ENCODE measurements at regions not wholly inside any gene's neighbourhood (a gene's known extent, or its start where the extent isn't known, plus 50 kb on each side); places are given as distances from the start of the nearest gene placed in this dataset.
"Not testable (repeated sequence)": the region's sequence is repeated elsewhere in the genome, so short reads cannot be mapped to it uniquely, and the experiment has no call there.

DNA sequence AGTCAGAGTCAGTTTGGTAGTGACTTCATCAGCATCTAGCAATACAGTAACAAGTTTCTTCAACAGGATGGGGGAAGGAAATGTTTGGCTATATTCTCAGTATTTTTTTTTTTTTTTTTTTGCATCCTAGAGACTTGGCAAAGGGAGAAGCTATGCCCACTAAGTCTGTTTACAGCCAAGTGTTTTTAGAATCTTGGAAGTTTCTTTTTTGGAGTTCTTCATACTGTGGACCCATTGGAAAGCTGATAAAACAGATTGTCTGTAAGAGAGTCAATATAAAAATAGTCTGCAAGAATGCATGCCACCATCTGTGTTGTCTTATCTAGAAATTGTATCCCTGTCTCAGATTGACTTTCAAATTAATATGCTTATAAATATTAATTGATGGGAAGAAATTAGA lies 171.2 kb downstream of the ADCYAP1 start:
- intact Hi-C loops (cut with DNase I), result no loop called here
- TF ChIP-seq POLR2A (IDR thresholded peaks at IDR 0.05), result no peak
- TF ChIP-seq, protein P1, sequence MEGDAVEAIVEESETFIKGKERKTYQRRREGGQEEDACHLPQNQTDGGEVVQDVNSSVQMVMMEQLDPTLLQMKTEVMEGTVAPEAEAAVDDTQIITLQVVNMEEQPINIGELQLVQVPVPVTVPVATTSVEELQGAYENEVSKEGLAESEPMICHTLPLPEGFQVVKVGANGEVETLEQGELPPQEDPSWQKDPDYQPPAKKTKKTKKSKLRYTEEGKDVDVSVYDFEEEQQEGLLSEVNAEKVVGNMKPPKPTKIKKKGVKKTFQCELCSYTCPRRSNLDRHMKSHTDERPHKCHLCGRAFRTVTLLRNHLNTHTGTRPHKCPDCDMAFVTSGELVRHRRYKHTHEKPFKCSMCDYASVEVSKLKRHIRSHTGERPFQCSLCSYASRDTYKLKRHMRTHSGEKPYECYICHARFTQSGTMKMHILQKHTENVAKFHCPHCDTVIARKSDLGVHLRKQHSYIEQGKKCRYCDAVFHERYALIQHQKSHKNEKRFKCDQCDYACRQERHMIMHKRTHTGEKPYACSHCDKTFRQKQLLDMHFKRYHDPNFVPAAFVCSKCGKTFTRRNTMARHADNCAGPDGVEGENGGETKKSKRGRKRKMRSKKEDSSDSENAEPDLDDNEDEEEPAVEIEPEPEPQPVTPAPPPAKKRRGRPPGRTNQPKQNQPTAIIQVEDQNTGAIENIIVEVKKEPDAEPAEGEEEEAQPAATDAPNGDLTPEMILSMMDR (IDR thresholded peaks at IDR 0.05), result no peak
- Histone ChIP-seq H3K4me3 (no peak overlapping the region), H3K9me3 (no peaks in the 10 kb centered on the region), H3K4me1 (no peaks in the 10 kb centered on the region), H3K36me3 (no peaks in the 10 kb centered on the region), H3K27ac (no peak overlapping the region), H3K27me3 (no peaks in the 10 kb centered on the region)
- no peak for DNase-seq

DNA sequence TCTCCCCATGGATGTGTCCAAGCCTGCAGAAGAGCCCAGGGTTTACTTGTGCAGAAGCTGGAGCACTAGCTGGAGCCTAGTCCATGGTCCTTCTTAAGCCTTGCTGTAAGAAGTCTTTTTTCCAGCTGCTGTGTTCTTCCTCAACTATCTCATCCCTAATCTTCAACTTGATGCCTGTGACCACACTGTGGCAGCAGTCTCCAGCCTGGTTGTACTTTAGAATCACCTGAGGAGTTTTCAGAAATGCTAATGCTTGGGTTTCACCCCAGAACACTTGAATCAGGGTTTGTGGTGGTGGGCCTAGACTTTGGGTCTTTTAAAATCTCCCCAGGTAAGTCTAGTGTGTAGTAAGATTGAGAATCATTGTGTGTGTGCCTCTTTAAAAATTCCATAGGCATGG lies 173.6 kb downstream of the ADCYAP1 start:
- H3K27me3 ChIP-seq, result no peaks in the 10 kb centered on the region
- no peak overlapping the region for H3K27ac ChIP-seq
- H3K36me3 ChIP-seq, result no peaks in the 10 kb centered on the region
- no peaks in the 10 kb centered on the region for H3K9me3 ChIP-seq
- H3K4me1 ChIP-seq, result no peaks in the 10 kb centered on the region
- intact Hi-C loops (cut with DNase I), result no loop called here
- H3K4me3 ChIP-seq, result no peak overlapping the region
- TF ChIP-seq, protein P1 (IDR thresholded peaks at IDR 0.05), result no peak
- TF ChIP-seq POLR2A (IDR thresholded peaks at IDR 0.05), result no peak
- DNase-seq, result no peak

DNA sequence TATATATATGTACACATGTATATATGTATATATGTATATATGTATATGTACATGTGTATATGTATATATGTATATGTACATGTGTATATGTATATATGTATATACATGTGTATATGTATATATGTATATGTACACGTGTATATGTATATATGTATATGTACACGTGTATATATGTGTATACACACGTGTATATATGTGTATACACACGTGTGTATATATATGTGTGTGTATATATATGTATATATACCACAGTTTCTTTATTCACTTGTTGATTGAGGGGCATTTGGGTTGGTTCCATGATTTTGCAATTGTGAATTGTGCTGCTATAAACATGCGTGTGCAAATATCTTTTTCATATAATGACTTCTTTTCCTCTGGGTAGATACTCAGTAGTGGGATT lies 179.0 kb downstream of the ADCYAP1 start:
- H3K27me3 ChIP-seq; H3K9me3 ChIP-seq; H3K4me3 ChIP-seq; DNase-seq; H3K27ac ChIP-seq; H3K4me1 ChIP-seq; intact Hi-C loops (cut with DNase I); H3K36me3 ChIP-seq: not testable (repeated sequence)
- WGBS, 2 donors, result 54 to 65% methylated on average over 5 of the region's 5 CpGs

DNA sequence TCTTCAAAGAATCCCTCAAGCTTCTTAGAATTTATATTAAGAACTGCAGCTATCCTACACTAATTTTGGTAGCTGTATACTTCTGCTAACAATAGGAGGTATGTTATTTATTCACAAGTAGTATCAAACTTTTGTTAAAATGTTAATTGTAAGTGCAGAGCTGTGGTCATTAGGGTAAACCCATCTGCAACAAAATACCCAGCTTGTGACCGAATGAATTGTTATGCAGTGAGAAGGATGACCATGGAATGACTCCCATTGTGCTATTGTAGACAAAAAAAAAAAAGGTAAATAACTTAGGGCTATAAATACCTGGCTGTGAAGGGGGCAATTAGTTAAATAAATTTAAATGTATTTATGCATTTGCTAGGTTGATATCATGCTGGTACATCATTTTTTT lies 186.1 kb downstream of the ADCYAP1 start:
- Histone ChIP-seq H3K4me1 (no peaks in the 10 kb centered on the region), H3K27me3 (no peaks in the 10 kb centered on the region), H3K27ac (no peak overlapping the region), H3K9me3 (peaks cover 0 to 14% (median 3%) of the 10 kb centered on the region in 3 donors), H3K36me3 (no peaks in the 10 kb centered on the region), H3K4me3 (no peak overlapping the region)
- no peak for DNase-seq
- WGBS, 2 donors, result 50 to 56% methylated on average over 1 of the region's 1 CpG
- TF ChIP-seq POLR2A (IDR thresholded peaks at IDR 0.05), result no peak
- TF ChIP-seq, protein P1 (IDR thresholded peaks at IDR 0.05), result no peak
- intact Hi-C loops (cut with DNase I), result no loop called here

DNA sequence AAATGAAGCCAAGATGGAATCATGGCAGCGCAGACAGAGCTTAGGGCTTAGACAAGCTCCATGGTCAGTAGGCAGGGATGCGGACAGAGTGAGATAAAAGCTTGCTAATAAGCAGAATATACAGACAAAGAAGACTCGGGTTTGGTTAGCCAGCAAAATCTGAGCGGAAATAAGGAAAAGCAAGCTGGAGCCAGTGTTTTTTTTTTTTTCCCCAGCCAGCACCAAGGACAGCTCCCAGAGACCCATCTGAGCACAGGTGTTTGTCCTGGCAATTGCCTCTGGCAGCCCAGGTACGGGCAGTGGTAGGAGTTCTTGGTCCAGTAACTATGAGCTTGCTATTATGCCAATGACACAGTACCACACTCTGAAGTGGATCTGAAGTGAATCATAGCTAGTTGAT lies 187.6 kb downstream of the ADCYAP1 start:
- Histone ChIP-seq H3K27ac (no peak overlapping the region), H3K4me3 (no peak overlapping the region), H3K9me3 (peaks cover 0 to 14% (median 3%) of the 10 kb centered on the region in 3 donors), H3K4me1 (no peaks in the 10 kb centered on the region), H3K27me3 (no peaks in the 10 kb centered on the region), H3K36me3 (no peaks in the 10 kb centered on the region)
- 59 to 63% methylated on average over 5 of the region's 5 CpGs for WGBS, 2 donors
- intact Hi-C loops (cut with DNase I), result no loop called here
- DNase-seq, result no peak
- no peak for TF ChIP-seq POLR2A (IDR thresholded peaks at IDR 0.05)
- TF ChIP-seq, protein P1 (IDR thresholded peaks at IDR 0.05), result no peak

DNA sequence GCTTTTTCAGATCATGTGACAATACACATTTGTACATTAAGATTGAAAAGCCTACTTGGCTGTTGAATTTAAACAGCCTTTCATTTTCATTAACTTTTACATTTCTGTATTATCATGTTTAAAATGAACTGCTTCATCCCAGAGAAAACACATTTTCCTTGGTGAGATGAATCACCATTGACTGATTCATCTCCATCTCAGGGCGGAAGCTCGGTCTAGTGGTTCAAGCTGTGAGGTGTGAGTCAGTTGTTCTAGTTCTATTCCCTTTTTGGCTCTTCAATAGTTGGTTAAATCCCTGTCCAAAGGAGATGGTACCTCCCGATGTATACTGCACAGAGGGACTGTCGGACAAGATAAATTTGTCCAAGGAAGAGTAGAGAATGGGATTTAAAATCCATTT lies 189.7 kb downstream of the ADCYAP1 start:
- Histone ChIP-seq H3K36me3 (no peaks in the 10 kb centered on the region), H3K9me3 (peaks cover 0 to 12% (median 3%) of the 10 kb centered on the region in 3 donors), H3K27me3 (no peaks in the 10 kb centered on the region), H3K4me3 (no peak overlapping the region), H3K27ac (no peak overlapping the region), H3K4me1 (no peaks in the 10 kb centered on the region)
- TF ChIP-seq POLR2A (IDR thresholded peaks at IDR 0.05), result no peak
- TF ChIP-seq, protein P1 (IDR thresholded peaks at IDR 0.05), result no peak
- intact Hi-C loops (cut with DNase I), result no loop called here
- no peak for DNase-seq
- WGBS, 2 donors, result 61 to 73% methylated on average over 4 of the region's 4 CpGs

DNA sequence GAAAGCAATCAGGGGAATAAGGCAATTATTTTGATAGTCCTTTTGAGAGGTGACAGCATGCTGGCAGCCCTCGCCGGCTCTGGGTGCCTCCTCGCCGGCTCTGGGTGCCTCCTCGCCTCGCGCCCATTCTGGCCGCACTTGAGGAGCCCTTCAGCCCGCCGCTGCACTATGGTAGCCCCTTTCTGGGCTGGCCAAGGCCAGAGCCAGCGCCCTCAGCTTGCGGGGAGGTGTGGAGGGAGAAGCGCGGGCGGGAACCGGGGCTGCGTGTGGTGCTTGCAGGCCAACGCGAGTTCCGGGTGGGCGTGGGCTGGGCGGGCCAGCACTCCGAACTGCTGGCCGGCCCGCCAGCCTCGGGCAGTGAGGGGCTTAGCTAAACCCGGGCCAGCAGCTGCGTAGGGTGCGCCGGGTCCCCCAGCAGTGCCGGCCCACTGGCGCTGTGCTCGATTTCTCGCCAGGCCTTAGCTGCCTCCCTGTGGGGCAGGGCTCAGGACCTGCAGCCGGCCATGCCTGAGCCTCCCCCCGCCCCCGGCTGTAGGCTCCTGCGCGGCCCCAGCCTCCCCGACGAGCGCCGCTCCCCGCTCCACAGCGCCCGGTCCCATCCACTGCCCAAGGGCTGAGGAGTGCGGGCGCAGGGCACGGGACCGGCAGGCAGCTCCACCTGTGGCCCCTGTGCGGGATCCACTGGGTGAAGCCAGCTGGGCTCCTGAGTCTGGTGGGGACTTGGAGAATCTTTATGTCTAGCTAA lies 193.5 kb downstream of the ADCYAP1 start:
- H3K4me3 ChIP-seq; DNase-seq; H3K36me3 ChIP-seq; H3K27me3 ChIP-seq; H3K9me3 ChIP-seq; H3K27ac ChIP-seq; H3K4me1 ChIP-seq; intact Hi-C loops (cut with DNase I): not testable (repeated sequence)
- WGBS, 2 donors, result 86% methylated on average over 8 of the region's 51 CpGs; no CpG with 5 or more reads in 1 of the 2 donors

Measured in esophagus squamous epithelium (tissue), 5 donors.